NCI-H2227 (cell line): ENCODE measurements at regions not wholly inside any gene's neighbourhood (a gene's known extent, or its start where the extent isn't known, plus 50 kb on each side); places are given as distances from the start of the nearest gene placed in this dataset.

ENCODE experiments used
- DNase-seq: peaks from one replicate; lab custom pipeline; 2025; ENCODE audit not compliant: unreplicated experiment; lab: John Stamatoyannopoulos, UW

GRCh38 chr13:70191034-70191433 is 82.8 kb upstream of the KLHL1 start:
- DNase-seq: no peak

- peak; percentile 55 for DNase-seq
Measured at GRCh38 chr13:70189981-70190380, 81.7 kb upstream of the KLHL1 start.

DNA sequence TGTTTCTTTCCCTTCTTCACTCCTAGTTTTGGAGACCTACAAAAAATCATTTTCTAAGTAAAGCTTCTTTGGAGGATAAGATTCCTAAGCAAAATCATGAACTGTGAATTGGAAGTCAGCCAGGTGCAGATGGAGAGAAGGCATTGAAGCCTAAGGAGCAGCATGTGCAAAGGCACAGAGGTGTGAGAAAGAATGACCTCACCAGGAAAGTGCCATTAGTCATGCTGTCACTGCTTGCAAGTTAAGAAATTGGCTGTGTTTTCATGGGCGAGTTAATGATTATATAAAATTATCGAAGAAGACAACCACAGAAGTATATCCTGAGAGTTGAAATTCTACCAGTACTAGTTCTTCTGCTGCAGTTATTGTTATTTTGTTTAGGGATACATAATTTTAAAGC is 80.3 kb upstream of the KLHL1 start:
- no peak for DNase-seq

GRCh38 chr13:70183041-70183440 is 74.8 kb upstream of the KLHL1 start:
- DNase-seq: no peak
